ENCODE measurements at regions not wholly inside any gene's neighbourhood (a gene's known extent, or its start where the extent isn't known, plus 50 kb on each side); places are given as distances from the start of the nearest gene placed in this dataset.

DNA sequence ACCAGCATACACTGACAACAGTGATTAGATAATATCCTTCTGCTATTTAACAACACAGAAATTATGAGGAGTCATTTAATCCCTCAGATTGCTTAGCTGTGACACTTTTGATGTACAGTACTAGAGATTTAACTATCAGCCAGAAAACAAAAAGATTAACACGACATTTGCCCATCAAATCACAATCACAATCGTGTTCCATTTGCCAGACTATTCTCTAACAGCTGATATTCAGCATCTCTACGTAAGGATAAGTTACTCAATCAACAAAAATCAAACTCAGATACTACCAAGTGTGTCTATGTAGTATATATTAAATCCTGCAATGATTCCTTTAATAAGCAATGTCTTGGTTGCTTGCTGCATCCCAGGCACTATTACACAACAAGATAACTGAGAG is 558.7 kb upstream of the USP15 start:
- TF ChIP-seq, protein P1, sequence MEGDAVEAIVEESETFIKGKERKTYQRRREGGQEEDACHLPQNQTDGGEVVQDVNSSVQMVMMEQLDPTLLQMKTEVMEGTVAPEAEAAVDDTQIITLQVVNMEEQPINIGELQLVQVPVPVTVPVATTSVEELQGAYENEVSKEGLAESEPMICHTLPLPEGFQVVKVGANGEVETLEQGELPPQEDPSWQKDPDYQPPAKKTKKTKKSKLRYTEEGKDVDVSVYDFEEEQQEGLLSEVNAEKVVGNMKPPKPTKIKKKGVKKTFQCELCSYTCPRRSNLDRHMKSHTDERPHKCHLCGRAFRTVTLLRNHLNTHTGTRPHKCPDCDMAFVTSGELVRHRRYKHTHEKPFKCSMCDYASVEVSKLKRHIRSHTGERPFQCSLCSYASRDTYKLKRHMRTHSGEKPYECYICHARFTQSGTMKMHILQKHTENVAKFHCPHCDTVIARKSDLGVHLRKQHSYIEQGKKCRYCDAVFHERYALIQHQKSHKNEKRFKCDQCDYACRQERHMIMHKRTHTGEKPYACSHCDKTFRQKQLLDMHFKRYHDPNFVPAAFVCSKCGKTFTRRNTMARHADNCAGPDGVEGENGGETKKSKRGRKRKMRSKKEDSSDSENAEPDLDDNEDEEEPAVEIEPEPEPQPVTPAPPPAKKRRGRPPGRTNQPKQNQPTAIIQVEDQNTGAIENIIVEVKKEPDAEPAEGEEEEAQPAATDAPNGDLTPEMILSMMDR (IDR thresholded peaks at IDR 0.05), result no peak
- no peak for TF ChIP-seq POLR2A (IDR thresholded peaks at IDR 0.05)
